ENCODE measurements at regions not wholly inside any gene's neighbourhood (a gene's known extent, or its start where the extent isn't known, plus 50 kb on each side); places are given as distances from the start of the nearest gene placed in this dataset.
"Not testable (repeated sequence)": the region's sequence is repeated elsewhere in the genome, so short reads cannot be mapped to it uniquely, and the experiment has no call there.

DNA sequence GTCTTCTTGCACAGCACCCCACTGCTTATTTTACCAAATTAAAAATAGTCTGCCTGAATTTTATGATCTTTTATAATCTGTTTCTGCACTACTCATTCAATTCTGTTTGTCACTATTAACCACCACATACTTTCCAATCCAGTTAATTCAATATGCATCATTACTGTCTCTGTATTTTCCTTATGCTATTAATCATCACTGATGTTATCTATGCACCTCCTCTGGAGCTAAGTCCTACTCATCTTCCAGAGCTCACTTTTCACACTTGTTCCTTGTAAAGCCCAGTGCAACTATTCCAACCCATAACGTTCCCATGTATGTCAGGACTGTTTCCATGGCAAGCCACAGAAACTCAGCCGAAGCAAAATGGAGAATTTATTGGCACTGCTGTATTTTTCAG is 713.6 kb downstream of the PLCL1 start:
- H3K9me2 ChIP-seq = no peaks in the 10 kb centered on the region
- no peak overlapping the region for H3K4me3 ChIP-seq (ENCODE audit: low read depth in 2 of 2, low read length in 1 of 2)
- no peaks in the 10 kb centered on the region for H3K79me2 ChIP-seq (ENCODE audit: insufficient read depth)
- DNase-seq = no peak
- H3K27me3 ChIP-seq (ENCODE audit: insufficient read depth) = no peaks in the 10 kb centered on the region
- WGBS (ENCODE audit: low lambda C conversion rate) = 2% methylated on average over 2 of the region's 2 CpGs
- H3K27ac ChIP-seq (ENCODE audit: low read depth in 2 of 2, low read length in 1 of 2) = no peak overlapping the region
- no peaks in the 10 kb centered on the region for H3K4me1 ChIP-seq (ENCODE audit: control insufficient read depth in 1 of 2, insufficient read depth in 2 of 2, low read depth in 1 of 2, low read length in 1 of 2)
- ChIA-PET POLR2A (no interaction called here), CTCF (no interaction called here)
- H3K9ac ChIP-seq = no peak overlapping the region
- H3F3A ChIP-seq (replicated peaks; ENCODE audit: insufficient read depth) = no peaks in the 10 kb centered on the region
- TF ChIP-seq USF2 (IDR thresholded peaks at IDR 0.05; ENCODE audit: borderline replicate concordance, low read depth, low read length) (no peak), MXI1 (IDR thresholded peaks at IDR 0.05; ENCODE audit: low read depth, low read length) (no peak), GATA2 (CRISPR knock-in tag; IDR thresholded peaks at IDR 0.05) (no peak), POLR2AphosphoS5 (IDR thresholded peaks at IDR 0.05; ENCODE audit: low read depth, low read length) (no peak), RXRA (IDR thresholded peaks at IDR 0.05; ENCODE audit: borderline replicate concordance, low read depth) (no peak), NFIC (IDR thresholded peaks at IDR 0.05; ENCODE audit: borderline replicate concordance) (no peak), RAD21 (IDR thresholded peaks at IDR 0.05; ENCODE audit: low read length) (no peak)
- TF ChIP-seq, protein P1, sequence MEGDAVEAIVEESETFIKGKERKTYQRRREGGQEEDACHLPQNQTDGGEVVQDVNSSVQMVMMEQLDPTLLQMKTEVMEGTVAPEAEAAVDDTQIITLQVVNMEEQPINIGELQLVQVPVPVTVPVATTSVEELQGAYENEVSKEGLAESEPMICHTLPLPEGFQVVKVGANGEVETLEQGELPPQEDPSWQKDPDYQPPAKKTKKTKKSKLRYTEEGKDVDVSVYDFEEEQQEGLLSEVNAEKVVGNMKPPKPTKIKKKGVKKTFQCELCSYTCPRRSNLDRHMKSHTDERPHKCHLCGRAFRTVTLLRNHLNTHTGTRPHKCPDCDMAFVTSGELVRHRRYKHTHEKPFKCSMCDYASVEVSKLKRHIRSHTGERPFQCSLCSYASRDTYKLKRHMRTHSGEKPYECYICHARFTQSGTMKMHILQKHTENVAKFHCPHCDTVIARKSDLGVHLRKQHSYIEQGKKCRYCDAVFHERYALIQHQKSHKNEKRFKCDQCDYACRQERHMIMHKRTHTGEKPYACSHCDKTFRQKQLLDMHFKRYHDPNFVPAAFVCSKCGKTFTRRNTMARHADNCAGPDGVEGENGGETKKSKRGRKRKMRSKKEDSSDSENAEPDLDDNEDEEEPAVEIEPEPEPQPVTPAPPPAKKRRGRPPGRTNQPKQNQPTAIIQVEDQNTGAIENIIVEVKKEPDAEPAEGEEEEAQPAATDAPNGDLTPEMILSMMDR (IDR thresholded peaks at IDR 0.05) = no peak
- TF ChIP-seq, protein P2, sequence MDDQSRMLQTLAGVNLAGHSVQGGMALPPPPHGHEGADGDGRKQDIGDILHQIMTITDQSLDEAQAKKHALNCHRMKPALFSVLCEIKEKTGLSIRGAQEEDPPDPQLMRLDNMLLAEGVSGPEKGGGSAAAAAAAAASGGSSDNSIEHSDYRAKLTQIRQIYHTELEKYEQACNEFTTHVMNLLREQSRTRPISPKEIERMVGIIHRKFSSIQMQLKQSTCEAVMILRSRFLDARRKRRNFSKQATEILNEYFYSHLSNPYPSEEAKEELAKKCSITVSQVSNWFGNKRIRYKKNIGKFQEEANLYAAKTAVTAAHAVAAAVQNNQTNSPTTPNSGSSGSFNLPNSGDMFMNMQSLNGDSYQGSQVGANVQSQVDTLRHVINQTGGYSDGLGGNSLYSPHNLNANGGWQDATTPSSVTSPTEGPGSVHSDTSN (IDR thresholded peaks at IDR 0.05) = no peak
- TF ChIP-seq, protein P3, sequence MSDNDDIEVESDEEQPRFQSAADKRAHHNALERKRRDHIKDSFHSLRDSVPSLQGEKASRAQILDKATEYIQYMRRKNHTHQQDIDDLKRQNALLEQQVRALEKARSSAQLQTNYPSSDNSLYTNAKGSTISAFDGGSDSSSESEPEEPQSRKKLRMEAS (IDR thresholded peaks at IDR 0.05; ENCODE audit: low read depth) = no peak
- no peaks in the 10 kb centered on the region; the same call in 1 of the 2 replicates for H3K9me3 ChIP-seq
- H3K36me3 ChIP-seq (replicated peaks in 1 of 2; ENCODE audit: control insufficient read depth in 1 of 2, insufficient read depth in 2 of 2, low read length in 1 of 2) = no peaks in the 10 kb centered on the region
- H4K20me1 ChIP-seq (ENCODE audit: insufficient read depth) = no peaks in the 10 kb centered on the region
- H3K4me2 ChIP-seq = no peak overlapping the region
- no peak overlapping the region for H2AFZ ChIP-seq (ENCODE audit: low read depth)

- H3K9me2 ChIP-seq; H3K27me3 ChIP-seq (ENCODE audit: insufficient read depth); H3K9ac ChIP-seq; H3K4me3 ChIP-seq (ENCODE audit: low read depth in 2 of 2, low read length in 1 of 2); H3K27ac ChIP-seq (ENCODE audit: low read depth in 2 of 2, low read length in 1 of 2); DNase-seq; H2AFZ ChIP-seq (ENCODE audit: low read depth); H3K36me3 ChIP-seq (replicated peaks in 1 of 2; ENCODE audit: control insufficient read depth in 1 of 2, insufficient read depth in 2 of 2, low read length in 1 of 2); CTCF ChIA-PET; H4K20me1 ChIP-seq (ENCODE audit: insufficient read depth); H3F3A ChIP-seq (replicated peaks; ENCODE audit: insufficient read depth); POLR2A ChIA-PET; H3K9me3 ChIP-seq; H3K4me2 ChIP-seq; H3K79me2 ChIP-seq (ENCODE audit: insufficient read depth); H3K4me1 ChIP-seq (ENCODE audit: control insufficient read depth in 1 of 2, insufficient read depth in 2 of 2, low read depth in 1 of 2, low read length in 1 of 2): not testable (repeated sequence)
- 58% methylated on average over 1 of the region's 1 CpG for WGBS (ENCODE audit: low lambda C conversion rate)
Measured at GRCh38 chr2:198508610-198509009, 704.2 kb downstream of the PLCL1 start.
